ENCODE measurements at regions not wholly inside any gene's neighbourhood (a gene's known extent, or its start where the extent isn't known, plus 50 kb on each side); places are given as distances from the start of the nearest gene placed in this dataset.

DNA sequence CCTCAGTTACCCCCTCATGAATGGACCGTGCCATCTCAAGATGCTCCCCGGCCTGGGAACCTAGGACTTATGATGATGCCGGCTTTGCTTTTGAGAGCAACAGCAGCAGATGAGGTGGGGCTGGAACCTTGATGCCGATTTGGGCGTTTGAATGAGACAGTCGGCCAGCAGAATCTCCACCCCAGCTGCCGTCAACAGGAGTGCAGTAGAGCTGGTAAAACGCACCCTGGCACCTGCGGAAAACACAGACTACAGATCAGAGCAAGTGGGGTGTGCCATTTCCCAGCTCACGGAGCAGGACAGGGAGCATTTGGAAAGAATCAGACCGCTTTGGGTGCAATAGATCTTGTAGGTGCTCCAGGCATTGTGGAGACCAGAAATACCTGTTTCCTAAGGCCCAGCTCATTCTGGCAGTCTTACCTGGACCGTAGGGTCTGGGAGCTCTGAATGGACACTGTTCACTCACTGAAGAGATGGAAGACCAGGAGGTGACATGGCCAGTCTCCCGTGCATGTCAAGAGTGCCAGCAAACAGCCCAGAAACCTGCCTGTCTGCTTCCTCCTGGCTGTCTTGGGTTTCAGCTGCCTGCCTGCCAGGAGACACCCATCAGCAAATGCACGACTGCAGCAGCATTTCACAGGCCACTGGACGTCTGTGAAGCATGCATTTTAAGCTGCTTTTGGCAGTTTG is 317.7 kb upstream of the IRX4 start:
- Histone ChIP-seq H3K9me3 (ENCODE audit: control insufficient read depth, low read length) (peaks cover 4% of the 10 kb centered on the region), H3K9ac (ENCODE audit: low read length) (no peak overlapping the region), H3K27me3 (replicated peaks; ENCODE audit: control insufficient read depth, insufficient read depth, low read length) (peaks cover 6% of the 10 kb centered on the region), H3K4me1 (ENCODE audit: control insufficient read depth, insufficient read depth, low read length) (no peaks in the 10 kb centered on the region), H3K4me3 (ENCODE audit: low read length) (no peak overlapping the region), H3K36me3 (ENCODE audit: control insufficient read depth, insufficient read depth, low read length, severe bottlenecking) (no peaks in the 10 kb centered on the region)
- DNase-seq (ENCODE audit: low read depth) = no peak

DNA sequence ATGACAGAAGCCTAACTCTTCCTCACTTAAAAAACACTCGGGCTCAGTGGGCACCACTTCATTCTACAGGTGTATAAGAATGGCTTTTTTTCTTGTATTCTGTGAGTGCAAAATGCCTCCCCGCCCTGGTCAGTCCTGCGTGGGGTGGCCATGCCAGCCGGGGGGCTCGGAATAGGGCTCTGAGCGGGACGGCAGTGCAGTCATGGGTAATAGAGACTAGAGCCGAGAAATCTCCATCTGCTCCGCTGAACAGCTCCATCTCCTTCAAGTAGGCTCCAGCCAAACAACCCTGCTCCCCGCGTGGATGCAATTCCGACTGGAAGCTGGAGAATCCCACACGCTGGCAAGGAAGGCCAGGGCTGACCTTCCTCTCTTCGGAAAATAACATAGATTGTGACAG is 317.0 kb upstream of the IRX4 start:
- no peaks in the 10 kb centered on the region for H3K4me1 ChIP-seq (ENCODE audit: control insufficient read depth, insufficient read depth, low read length)
- DNase-seq (ENCODE audit: low read depth) = no peak
- no peaks in the 10 kb centered on the region for H3K36me3 ChIP-seq (ENCODE audit: control insufficient read depth, insufficient read depth, low read length, severe bottlenecking)
- H3K9ac ChIP-seq (ENCODE audit: low read length) = no peak overlapping the region
- H3K27me3 ChIP-seq (replicated peaks; ENCODE audit: control insufficient read depth, insufficient read depth, low read length) = peaks cover 6% of the 10 kb centered on the region
- peaks cover 11% of the 10 kb centered on the region for H3K9me3 ChIP-seq (ENCODE audit: control insufficient read depth, low read length)
- no peak overlapping the region for H3K4me3 ChIP-seq (ENCODE audit: low read length)

DNA sequence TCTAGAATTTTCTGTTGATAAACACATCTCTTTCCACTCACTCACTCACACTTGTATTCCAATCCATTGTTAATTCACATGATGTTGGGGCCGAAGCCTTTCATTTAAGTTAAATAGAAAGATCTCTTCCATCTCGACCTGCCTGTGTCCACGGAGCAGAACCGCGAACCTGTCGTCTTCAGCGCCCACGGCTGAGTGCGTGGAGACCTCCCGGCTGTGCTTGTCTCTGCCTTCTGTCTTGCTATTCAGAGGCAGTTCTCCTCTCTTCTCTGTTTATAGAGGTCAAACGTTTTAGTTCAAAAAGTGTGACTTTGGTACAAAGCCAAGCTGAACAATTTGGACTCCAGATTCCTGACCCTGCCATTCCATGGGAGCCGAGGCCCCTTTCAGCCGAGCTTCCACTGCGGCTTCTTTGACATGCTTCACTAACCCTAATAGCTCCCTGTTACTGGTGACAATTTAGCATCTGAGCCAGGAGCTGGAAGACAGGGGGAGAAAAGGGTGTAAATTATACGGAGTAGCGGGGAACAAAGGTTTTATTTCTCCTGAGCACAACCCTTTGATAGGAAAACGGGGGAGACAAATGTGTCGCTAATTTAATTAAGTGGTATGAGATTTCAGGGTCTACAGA is 314.4 kb upstream of the IRX4 start:
- Histone ChIP-seq H3K9me3 (ENCODE audit: control insufficient read depth, low read length) (peaks cover 16% of the 10 kb centered on the region), H3K4me3 (ENCODE audit: low read length) (no peak overlapping the region), H3K36me3 (ENCODE audit: control insufficient read depth, insufficient read depth, low read length, severe bottlenecking) (no peaks in the 10 kb centered on the region), H3K27me3 (replicated peaks; ENCODE audit: control insufficient read depth, insufficient read depth, low read length) (peaks cover 6% of the 10 kb centered on the region), H3K9ac (ENCODE audit: low read length) (no peak overlapping the region), H3K4me1 (ENCODE audit: control insufficient read depth, insufficient read depth, low read length) (no peaks in the 10 kb centered on the region)
- DNase-seq (ENCODE audit: low read depth) = no peak

DNA sequence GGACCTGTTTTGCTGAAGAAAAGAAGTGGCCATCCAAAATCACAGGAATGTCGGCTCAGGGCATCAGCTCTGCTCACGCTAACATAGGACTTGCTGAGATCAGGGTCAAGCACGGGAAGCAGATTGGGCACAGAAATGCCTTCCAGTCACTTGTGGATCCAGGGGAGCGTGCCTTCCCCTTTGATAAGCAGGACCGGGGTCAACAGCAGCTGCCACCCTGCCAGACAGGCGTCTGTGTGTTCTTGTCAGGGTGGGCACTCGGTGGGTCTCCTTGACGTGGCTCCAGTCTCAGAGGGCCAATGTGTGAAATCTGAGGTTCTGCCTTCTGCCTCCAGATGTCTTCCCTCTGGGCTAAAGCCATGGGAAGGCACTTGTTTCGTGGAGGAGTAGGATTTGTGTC is 313.7 kb upstream of the IRX4 start:
- Histone ChIP-seq H3K9ac (ENCODE audit: low read length) (no peak overlapping the region), H3K36me3 (ENCODE audit: control insufficient read depth, insufficient read depth, low read length, severe bottlenecking) (no peaks in the 10 kb centered on the region), H3K4me3 (ENCODE audit: low read length) (no peak overlapping the region), H3K9me3 (ENCODE audit: control insufficient read depth, low read length) (peaks cover 16% of the 10 kb centered on the region), H3K4me1 (ENCODE audit: control insufficient read depth, insufficient read depth, low read length) (no peaks in the 10 kb centered on the region), H3K27me3 (replicated peaks; ENCODE audit: control insufficient read depth, insufficient read depth, low read length) (peaks cover 6% of the 10 kb centered on the region)
- no peak for DNase-seq (ENCODE audit: low read depth)

DNA sequence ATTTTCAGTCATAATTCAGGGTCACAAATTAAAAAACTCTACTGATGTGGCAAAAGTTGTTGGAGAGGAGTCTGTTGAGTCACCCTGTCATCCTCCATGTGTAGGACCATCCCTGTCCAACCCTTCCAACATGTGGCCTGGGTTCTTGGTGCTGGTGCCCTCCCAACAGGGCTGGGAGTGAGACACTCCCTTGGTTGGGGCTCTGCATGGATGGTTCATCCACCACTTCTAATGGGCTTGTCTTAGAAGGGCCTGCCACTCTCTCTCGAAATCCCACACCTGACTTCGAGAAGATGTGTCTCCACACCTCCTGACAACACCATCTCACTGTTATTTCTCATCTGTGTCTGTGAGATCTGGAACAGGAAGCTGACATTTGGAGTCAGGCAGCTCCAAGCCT is 312.2 kb upstream of the IRX4 start:
- H3K4me3 ChIP-seq (ENCODE audit: low read length) = no peak overlapping the region
- peaks cover 16% of the 10 kb centered on the region for H3K9me3 ChIP-seq (ENCODE audit: control insufficient read depth, low read length)
- H3K4me1 ChIP-seq (ENCODE audit: control insufficient read depth, insufficient read depth, low read length) = no peaks in the 10 kb centered on the region
- no peak overlapping the region for H3K9ac ChIP-seq (ENCODE audit: low read length)
- H3K36me3 ChIP-seq (ENCODE audit: control insufficient read depth, insufficient read depth, low read length, severe bottlenecking) = no peaks in the 10 kb centered on the region
- H3K27me3 ChIP-seq (replicated peaks; ENCODE audit: control insufficient read depth, insufficient read depth, low read length) = peaks cover 4% of the 10 kb centered on the region
- no peak for DNase-seq (ENCODE audit: low read depth)

DNA sequence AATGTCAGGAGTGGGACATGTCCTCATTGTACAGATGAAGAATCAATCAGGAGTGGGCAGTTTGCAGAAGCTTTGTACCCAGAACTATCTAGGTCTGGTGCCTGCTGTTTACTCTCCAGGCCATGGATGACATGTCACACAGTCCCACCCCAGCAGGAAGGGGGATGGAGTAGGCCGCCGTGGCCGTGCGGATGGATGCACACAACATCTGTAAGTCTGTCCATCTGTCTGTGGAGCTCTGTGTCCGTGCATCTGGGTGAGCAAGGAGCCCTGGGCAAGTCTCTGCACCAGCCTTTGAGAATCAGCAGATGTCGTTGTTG is 311.5 kb upstream of the IRX4 start:
- no peaks in the 10 kb centered on the region for H3K4me1 ChIP-seq (ENCODE audit: control insufficient read depth, insufficient read depth, low read length)
- H3K9ac ChIP-seq (ENCODE audit: low read length) = no peak overlapping the region
- no peak overlapping the region for H3K4me3 ChIP-seq (ENCODE audit: low read length)
- peaks cover 16% of the 10 kb centered on the region for H3K9me3 ChIP-seq (ENCODE audit: control insufficient read depth, low read length)
- DNase-seq (ENCODE audit: low read depth) = no peak
- no peaks in the 10 kb centered on the region for H3K36me3 ChIP-seq (ENCODE audit: control insufficient read depth, insufficient read depth, low read length, severe bottlenecking)
- peaks cover 4% of the 10 kb centered on the region for H3K27me3 ChIP-seq (replicated peaks; ENCODE audit: control insufficient read depth, insufficient read depth, low read length)

DNA sequence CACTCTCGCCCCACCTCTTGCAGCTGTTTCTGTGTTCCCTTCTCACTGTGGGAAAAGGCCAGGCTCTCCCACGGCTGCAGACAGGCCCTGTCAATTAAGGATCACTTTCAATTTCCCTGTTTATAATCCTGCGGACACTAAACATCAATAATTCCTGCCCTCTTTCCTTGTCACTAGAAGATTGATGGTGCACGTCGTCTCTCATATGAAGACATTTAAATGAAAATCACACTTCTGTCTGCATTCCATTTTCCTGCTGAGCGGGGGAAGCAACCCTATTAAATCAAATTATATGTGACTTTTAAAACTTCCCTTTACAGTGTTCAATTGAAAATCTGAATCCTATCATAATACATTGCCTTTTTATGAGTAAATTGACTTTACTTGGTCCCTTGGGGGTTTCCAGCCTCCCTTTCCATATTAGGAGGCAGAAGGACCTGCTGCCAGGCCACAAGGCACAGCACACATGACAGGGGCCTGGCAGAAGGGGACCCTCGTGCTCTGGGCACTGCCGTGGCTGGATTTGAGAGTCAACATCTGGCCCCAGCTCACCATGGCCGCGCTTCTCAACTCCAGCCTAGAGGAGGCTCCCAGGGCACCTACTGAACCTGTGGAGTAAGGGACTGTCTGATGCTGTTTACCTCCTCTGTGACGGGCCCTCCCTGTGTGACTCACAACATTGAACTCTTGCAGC is 311.0 kb upstream of the IRX4 start:
- Histone ChIP-seq H3K4me1 (ENCODE audit: control insufficient read depth, insufficient read depth, low read length) (no peaks in the 10 kb centered on the region), H3K9ac (ENCODE audit: low read length) (no peak overlapping the region), H3K36me3 (ENCODE audit: control insufficient read depth, insufficient read depth, low read length, severe bottlenecking) (no peaks in the 10 kb centered on the region), H3K4me3 (ENCODE audit: low read length) (no peak overlapping the region), H3K27me3 (replicated peaks; ENCODE audit: control insufficient read depth, insufficient read depth, low read length) (peaks cover 4% of the 10 kb centered on the region), H3K9me3 (ENCODE audit: control insufficient read depth, low read length) (peaks cover 16% of the 10 kb centered on the region)
- DNase-seq (ENCODE audit: low read depth) = no peak

DNA sequence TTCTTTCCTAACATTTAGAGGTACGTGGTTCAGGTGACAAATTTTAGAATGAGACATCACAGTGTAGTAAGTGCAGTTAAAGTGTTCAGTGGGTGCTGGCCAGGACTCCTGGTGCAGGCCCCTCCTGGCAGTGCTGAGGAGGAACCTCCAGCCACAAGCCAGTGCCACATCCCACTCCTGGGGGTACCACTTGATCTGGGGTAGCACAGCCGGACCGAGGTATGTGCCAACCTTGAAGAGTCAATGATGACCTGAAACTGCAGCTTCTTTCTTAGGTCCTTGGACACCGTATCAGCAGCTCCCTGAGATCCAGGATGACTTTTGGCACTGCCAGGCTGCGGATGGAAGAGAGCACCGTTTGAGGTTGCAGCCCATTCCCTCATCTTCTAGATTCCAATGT is 310.4 kb upstream of the IRX4 start:
- Histone ChIP-seq H3K27me3 (replicated peaks; ENCODE audit: control insufficient read depth, insufficient read depth, low read length) (peaks cover 4% of the 10 kb centered on the region), H3K9ac (ENCODE audit: low read length) (no peak overlapping the region), H3K4me1 (ENCODE audit: control insufficient read depth, insufficient read depth, low read length) (no peaks in the 10 kb centered on the region), H3K36me3 (ENCODE audit: control insufficient read depth, insufficient read depth, low read length, severe bottlenecking) (no peaks in the 10 kb centered on the region), H3K4me3 (ENCODE audit: low read length) (no peak overlapping the region), H3K9me3 (ENCODE audit: control insufficient read depth, low read length) (peaks cover 16% of the 10 kb centered on the region)
- no peak for DNase-seq (ENCODE audit: low read depth)

DNA sequence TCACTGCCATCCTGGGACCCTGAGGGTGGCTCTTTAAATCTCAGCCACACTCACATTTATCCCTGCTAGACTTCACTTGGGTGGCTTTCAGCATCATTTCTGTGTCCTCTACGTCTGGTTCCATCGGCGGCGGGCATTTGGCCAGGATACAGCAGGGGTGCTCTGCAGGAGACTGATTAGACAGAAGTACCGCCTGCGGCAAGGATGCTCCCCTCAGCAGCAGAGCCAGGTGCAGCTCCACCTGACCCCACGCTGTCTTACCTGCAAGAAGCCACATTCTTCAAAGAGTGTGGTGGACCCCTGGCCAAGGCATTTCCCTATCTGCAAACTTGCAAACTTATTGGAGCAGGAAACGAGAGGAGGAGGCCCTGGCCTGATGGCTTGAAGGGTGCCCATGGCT is 309.8 kb upstream of the IRX4 start:
- Histone ChIP-seq H3K27me3 (replicated peaks; ENCODE audit: control insufficient read depth, insufficient read depth, low read length) (peaks cover 4% of the 10 kb centered on the region), H3K4me1 (ENCODE audit: control insufficient read depth, insufficient read depth, low read length) (no peaks in the 10 kb centered on the region), H3K4me3 (ENCODE audit: low read length) (no peak overlapping the region), H3K36me3 (ENCODE audit: control insufficient read depth, insufficient read depth, low read length, severe bottlenecking) (no peaks in the 10 kb centered on the region), H3K9me3 (ENCODE audit: control insufficient read depth, low read length) (peaks cover 16% of the 10 kb centered on the region), H3K9ac (ENCODE audit: low read length) (no peak overlapping the region)
- no peak for DNase-seq (ENCODE audit: low read depth)

DNA sequence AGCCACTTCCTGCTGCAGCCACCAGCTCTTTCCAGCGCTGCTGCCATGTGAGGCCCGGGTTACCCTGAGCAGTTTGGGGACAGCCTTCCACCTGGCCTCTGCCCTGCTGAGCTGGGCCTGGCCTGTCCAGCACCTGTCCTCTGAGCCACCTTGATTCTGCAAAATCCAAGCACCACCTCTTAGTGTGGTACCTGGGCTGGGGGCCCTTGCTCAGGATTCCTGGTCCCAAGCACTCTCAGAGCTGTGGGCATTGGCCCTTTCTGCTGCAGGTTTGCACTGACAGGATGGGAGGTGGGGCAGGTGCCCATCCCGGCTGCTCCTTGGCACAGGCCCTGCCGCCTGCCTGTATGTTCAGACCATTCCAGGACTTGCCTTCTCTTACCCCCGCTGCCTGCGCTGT is 309.2 kb upstream of the IRX4 start:
- Histone ChIP-seq H3K36me3 (ENCODE audit: control insufficient read depth, insufficient read depth, low read length, severe bottlenecking) (no peaks in the 10 kb centered on the region), H3K27me3 (replicated peaks; ENCODE audit: control insufficient read depth, insufficient read depth, low read length) (peaks cover 4% of the 10 kb centered on the region), H3K9me3 (ENCODE audit: control insufficient read depth, low read length) (peaks cover 16% of the 10 kb centered on the region), H3K4me3 (ENCODE audit: low read length) (no peak overlapping the region), H3K9ac (ENCODE audit: low read length) (no peak overlapping the region), H3K4me1 (ENCODE audit: control insufficient read depth, insufficient read depth, low read length) (no peaks in the 10 kb centered on the region)
- no peak for DNase-seq (ENCODE audit: low read depth)

DNA sequence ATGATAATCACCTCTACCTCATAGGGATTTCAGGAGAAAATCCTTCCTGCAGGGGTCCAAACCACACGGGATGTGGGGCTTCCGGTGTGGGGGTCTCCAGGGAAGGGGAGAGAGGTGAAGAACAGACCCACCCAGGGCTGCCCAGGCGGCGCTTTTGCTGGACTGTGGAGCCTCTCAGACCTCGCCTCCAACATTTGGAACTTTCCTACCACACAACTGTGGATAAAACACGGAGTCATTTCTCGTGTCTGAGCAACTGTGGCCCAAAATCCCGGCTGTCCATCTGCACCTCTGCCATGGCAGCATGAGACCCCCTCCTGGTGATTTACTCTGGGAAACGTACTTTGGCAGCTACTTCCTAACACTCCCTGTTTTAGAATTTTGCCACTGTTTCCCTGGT is 307.8 kb upstream of the IRX4 start:
- Histone ChIP-seq H3K27me3 (replicated peaks; ENCODE audit: control insufficient read depth, insufficient read depth, low read length) (peaks cover 4% of the 10 kb centered on the region), H3K9ac (ENCODE audit: low read length) (no peak overlapping the region), H3K9me3 (ENCODE audit: control insufficient read depth, low read length) (peaks cover 14% of the 10 kb centered on the region), H3K36me3 (ENCODE audit: control insufficient read depth, insufficient read depth, low read length, severe bottlenecking) (no peaks in the 10 kb centered on the region), H3K4me3 (ENCODE audit: low read length) (no peak overlapping the region), H3K4me1 (ENCODE audit: control insufficient read depth, insufficient read depth, low read length) (no peaks in the 10 kb centered on the region)
- DNase-seq (ENCODE audit: low read depth) = no peak

Measured in adipocyte (in vitro differentiated cells).